GM12892 (cell line): ENCODE measurements at regions not wholly inside any gene's neighbourhood (a gene's known extent, or its start where the extent isn't known, plus 50 kb on each side); places are given as distances from the start of the nearest gene placed in this dataset.

Experiments
- DNase-seq: peaks from one replicate; pipeline ENCODE4 v3.0.0; 2011; ENCODE audit not compliant: insufficient read length
- FAIRE-seq: peaks from 2 replicates; lab custom pipeline; 2011; peaks lifted over from hg19 to GRCh38; lab: Jason Lieb, UNC
- POLR2A ChIP-seq: IDR thresholded peaks from 2 replicates; pipeline ENCODE4 v1.6.1; 2011; ENCODE audit warnings: low read depth, low read length, control low read depth
- POLR2AphosphoS5 ChIP-seq: IDR thresholded peaks from 2 replicates; pipeline ENCODE4 v1.6.1; 2011; ENCODE audit warnings: low read depth, low read length, control low read depth
- TAF1 ChIP-seq: IDR thresholded peaks from 2 replicates; pipeline ENCODE4 v1.6.1; 2011; ENCODE audit warnings: low read depth, mild to moderate bottlenecking, control low read depth, low read length, borderline replicate concordance

- DNase-seq (no peak), FAIRE-seq (no peak)
- no peak for TF ChIP-seq POLR2AphosphoS5
- no peak for TF ChIP-seq TAF1
- no peak for TF ChIP-seq POLR2A
Observed at GRCh38 chr18:23330423-23330822, 122.7 kb upstream of the RIOK3 start.

GRCh38 chr18:23331091-23331920 lies 121.8 kb upstream of the RIOK3 start:
- TF ChIP-seq TAF1 (no peak), POLR2A (no peak), POLR2AphosphoS5 (no peak)
- DNase-seq, result no peak
- FAIRE-seq, result no peak

GRCh38 chr18:23332356-23332755 lies 120.7 kb upstream of the RIOK3 start:
- DNase-seq (no peak), FAIRE-seq (peak; percentile 57)
- TF ChIP-seq POLR2AphosphoS5, result no peak
- TF ChIP-seq POLR2A, result no peak
- TF ChIP-seq TAF1, result no peak

- DNase-seq, result no peak
- TF ChIP-seq POLR2AphosphoS5, result no peak
- no peak for TF ChIP-seq TAF1
- TF ChIP-seq POLR2A, result no peak
- no peak for FAIRE-seq
Observed at GRCh38 chr18:23333827-23334226, 119.3 kb upstream of the RIOK3 start.

GRCh38 chr18:23334569-23334968 lies 118.5 kb upstream of the RIOK3 start:
- TF ChIP-seq TAF1, result no peak
- no peak for TF ChIP-seq POLR2A
- FAIRE-seq (no peak), DNase-seq (no peak)

GRCh38 chr18:23336101-23336500 lies 117.0 kb upstream of the RIOK3 start:
- TF ChIP-seq TAF1 (no peak), POLR2AphosphoS5 (no peak), POLR2A (no peak)
- FAIRE-seq (no peak), DNase-seq (no peak)

GRCh38 chr18:23337599-23338444 lies 115.3 kb upstream of the RIOK3 start:
- FAIRE-seq, result no peak
- TF ChIP-seq POLR2A (no peak), POLR2AphosphoS5 (no peak), TAF1 (no peak)
- no peak for DNase-seq

GRCh38 chr18:23340661-23341060 lies 112.4 kb upstream of the RIOK3 start:
- FAIRE-seq (no peak), DNase-seq (no peak)
- TF ChIP-seq TAF1, result no peak
- no peak for TF ChIP-seq POLR2A
- no peak for TF ChIP-seq POLR2AphosphoS5

- TF ChIP-seq POLR2A (no peak), TAF1 (no peak), POLR2AphosphoS5 (no peak)
- FAIRE-seq, result no peak
- DNase-seq, result no peak
Observed at GRCh38 chr18:23341383-23341782, 111.7 kb upstream of the RIOK3 start.

GRCh38 chr18:23341983-23342382 lies 111.1 kb upstream of the RIOK3 start:
- no peak for DNase-seq
- no peak for FAIRE-seq
- no peak for TF ChIP-seq TAF1

GRCh38 chr18:23342506-23342905 lies 110.6 kb upstream of the RIOK3 start:
- no peak for TF ChIP-seq POLR2A
- no peak for TF ChIP-seq POLR2AphosphoS5
- TF ChIP-seq TAF1, result no peak
- FAIRE-seq (no peak), DNase-seq (no peak)

GRCh38 chr18:23350188-23350587 lies 102.9 kb upstream of the RIOK3 start:
- no peak for DNase-seq
- TF ChIP-seq TAF1 (no peak), POLR2A (no peak), POLR2AphosphoS5 (no peak)
- no peak for FAIRE-seq

GRCh38 chr18:23351521-23351920 lies 101.6 kb upstream of the RIOK3 start:
- TF ChIP-seq POLR2A (no peak), POLR2AphosphoS5 (no peak), TAF1 (no peak)
- DNase-seq (no peak), FAIRE-seq (no peak)
